GM06990 (cell line): ENCODE measurements at regions not wholly inside any gene's neighbourhood (a gene's known extent, or its start where the extent isn't known, plus 50 kb on each side); places are given as distances from the start of the nearest gene placed in this dataset.

Experiments
- DNase-seq: peaks from one replicate; pipeline ENCODE4 v3.0.0-alpha.2; 2011; ENCODE audit not compliant: insufficient read length; ENCODE audit errors: extremely low read depth
- H3K27me3 ChIP-seq: replicated peaks from 2 replicates; pipeline ENCODE4 v1.6.0; 2011; ENCODE audit warnings: low read length; ENCODE audit not compliant: control insufficient read depth, insufficient read depth
- H3K36me3 ChIP-seq: 2 replicates; pipeline ENCODE4 v1.5.1; 2011; ENCODE audit warnings: low read length; ENCODE audit not compliant: control insufficient read depth, insufficient read depth
- H3K4me3 ChIP-seq: replicated peaks from 2 replicates; pipeline ENCODE4 v1.5.1; 2011; ENCODE audit warnings: low read depth, mild to moderate bottlenecking, control low read depth, low read length
- TF ChIP-seq, protein P1 (sequence below): IDR thresholded peaks from 2 replicates; pipeline ENCODE4 v1.5.1; 2011; ENCODE audit warnings: low read length, control low read depth, mild to moderate bottlenecking, inconsistent platforms; ENCODE audit not compliant: insufficient read depth, poor library complexity, severe bottlenecking

GRCh38 chr13:18991060-18991459, 190.6 kb downstream of the TUBA3C start:
- TF ChIP-seq, protein P1, sequence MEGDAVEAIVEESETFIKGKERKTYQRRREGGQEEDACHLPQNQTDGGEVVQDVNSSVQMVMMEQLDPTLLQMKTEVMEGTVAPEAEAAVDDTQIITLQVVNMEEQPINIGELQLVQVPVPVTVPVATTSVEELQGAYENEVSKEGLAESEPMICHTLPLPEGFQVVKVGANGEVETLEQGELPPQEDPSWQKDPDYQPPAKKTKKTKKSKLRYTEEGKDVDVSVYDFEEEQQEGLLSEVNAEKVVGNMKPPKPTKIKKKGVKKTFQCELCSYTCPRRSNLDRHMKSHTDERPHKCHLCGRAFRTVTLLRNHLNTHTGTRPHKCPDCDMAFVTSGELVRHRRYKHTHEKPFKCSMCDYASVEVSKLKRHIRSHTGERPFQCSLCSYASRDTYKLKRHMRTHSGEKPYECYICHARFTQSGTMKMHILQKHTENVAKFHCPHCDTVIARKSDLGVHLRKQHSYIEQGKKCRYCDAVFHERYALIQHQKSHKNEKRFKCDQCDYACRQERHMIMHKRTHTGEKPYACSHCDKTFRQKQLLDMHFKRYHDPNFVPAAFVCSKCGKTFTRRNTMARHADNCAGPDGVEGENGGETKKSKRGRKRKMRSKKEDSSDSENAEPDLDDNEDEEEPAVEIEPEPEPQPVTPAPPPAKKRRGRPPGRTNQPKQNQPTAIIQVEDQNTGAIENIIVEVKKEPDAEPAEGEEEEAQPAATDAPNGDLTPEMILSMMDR, result no peak
- no peak for DNase-seq
- no peaks in the 10 kb centered on the region for H3K27me3 ChIP-seq
- H3K4me3 ChIP-seq, result no peak overlapping the region
- H3K36me3 ChIP-seq, result no peaks in the 10 kb centered on the region

- DNase-seq, result no peak
- TF ChIP-seq, protein P1, result no peak
- Histone ChIP-seq H3K36me3 (no peaks in the 10 kb centered on the region), H3K27me3 (no peaks in the 10 kb centered on the region), H3K4me3 (no peak overlapping the region)
These were observed 203.2 kb downstream of the TUBA3C start for GRCh38 chr13:18978447-18978846.

- H3K36me3 ChIP-seq, result no peaks in the 10 kb centered on the region
- TF ChIP-seq, protein P1, result no peak
- no peaks in the 10 kb centered on the region for H3K27me3 ChIP-seq
- DNase-seq, result no peak
- H3K4me3 ChIP-seq, result no peak overlapping the region
These were observed 203.8 kb downstream of the TUBA3C start for GRCh38 chr13:18977857-18978256.

- no peak for DNase-seq
- Histone ChIP-seq H3K4me3 (no peak overlapping the region), H3K36me3 (no peaks in the 10 kb centered on the region), H3K27me3 (no peaks in the 10 kb centered on the region)
- TF ChIP-seq, protein P1, result no peak
These were observed 209.9 kb downstream of the TUBA3C start for GRCh38 chr13:18971576-18972219.

- TF ChIP-seq, protein P1, result no peak
- H3K4me3 ChIP-seq, result no peak overlapping the region
- DNase-seq, result no peak
- no peaks in the 10 kb centered on the region for H3K27me3 ChIP-seq
- no peaks in the 10 kb centered on the region for H3K36me3 ChIP-seq
These were observed 216.2 kb downstream of the TUBA3C start for GRCh38 chr13:18965347-18965855.
